HG03097 (cell line): ENCODE measurements at regions not wholly inside any gene's neighbourhood (a gene's known extent, or its start where the extent isn't known, plus 50 kb on each side); places are given as distances from the start of the nearest gene placed in this dataset.
"Not testable (repeated sequence)": the region's sequence is repeated elsewhere in the genome, so short reads cannot be mapped to it uniquely, and the experiment has no call there.

Source experiments
- ATAC-seq: cut with Tn5 transposase; IDR thresholded peaks from one replicate; pipeline ENCODE4 v1.9.1; 2021; ENCODE audit not compliant: unreplicated experiment, low FRiP score

- no peak for ATAC-seq
Measured at GRCh38 chr7:145489609-145490008, 627.0 kb upstream of the CNTNAP2 start.

- no peak for ATAC-seq
Measured at GRCh38 chr7:145488816-145489215, 627.8 kb upstream of the CNTNAP2 start.

GRCh38 chr7:145481985-145482384, 634.6 kb upstream of the CNTNAP2 start:
- no peak for ATAC-seq

GRCh38 chr7:145478541-145478940, 638.1 kb upstream of the CNTNAP2 start:
- ATAC-seq, result no peak

- no peak for ATAC-seq
Measured at GRCh38 chr7:145474009-145474686, 638.3 kb upstream of the TPK1 start.

GRCh38 chr7:145471883-145472282, 636.0 kb upstream of the TPK1 start:
- no peak for ATAC-seq

GRCh38 chr7:145464287-145464686, 628.4 kb upstream of the TPK1 start:
- ATAC-seq, result no peak

GRCh38 chr7:145462463-145462862, 626.6 kb upstream of the TPK1 start:
- ATAC-seq, result no peak

- ATAC-seq, result no peak
Measured at GRCh38 chr7:145434811-145435210, 599.0 kb upstream of the TPK1 start.

- no peak for ATAC-seq
Measured at GRCh38 chr7:145431834-145432233, 596.0 kb upstream of the TPK1 start.

- not testable (repeated sequence) for ATAC-seq
Measured at GRCh38 chr7:145418481-145418880, 582.6 kb upstream of the TPK1 start.

GRCh38 chr7:145411066-145411465, 575.2 kb upstream of the TPK1 start:
- no peak for ATAC-seq

- no peak for ATAC-seq
Measured at GRCh38 chr7:145398758-145399157, 562.9 kb upstream of the TPK1 start.

GRCh38 chr7:145394126-145394525, 558.3 kb upstream of the TPK1 start:
- no peak for ATAC-seq

- no peak for ATAC-seq
Measured at GRCh38 chr7:145382762-145383161, 546.9 kb upstream of the TPK1 start.

- ATAC-seq, result no peak
Measured at GRCh38 chr7:145378197-145378596, 542.3 kb upstream of the TPK1 start.

- no peak for ATAC-seq
Measured at GRCh38 chr7:145360511-145361100, 524.8 kb upstream of the TPK1 start.

- no peak for ATAC-seq
Measured at GRCh38 chr7:145350334-145350733, 514.5 kb upstream of the TPK1 start.

GRCh38 chr7:145349452-145349851, 513.6 kb upstream of the TPK1 start:
- not testable (repeated sequence) for ATAC-seq

GRCh38 chr7:145347271-145347670, 511.4 kb upstream of the TPK1 start:
- no peak for ATAC-seq

- no peak for ATAC-seq
Measured at GRCh38 chr7:145339319-145339718, 503.5 kb upstream of the TPK1 start.

- ATAC-seq, result no peak
Measured at GRCh38 chr7:145331522-145331921, 495.7 kb upstream of the TPK1 start.
